Thoracic aorta (tissue), 2 donors: ENCODE measurements at regions not wholly inside any gene's neighbourhood (a gene's known extent, or its start where the extent isn't known, plus 50 kb on each side); places are given as distances from the start of the nearest gene placed in this dataset.
"Not testable (repeated sequence)": the region's sequence is repeated elsewhere in the genome, so short reads cannot be mapped to it uniquely, and the experiment has no call there.

Experiments used
- ATAC-seq: fragments of 150-250 bp; one replicate; pipeline ENCODE4 v1.8.0; 2017; ENCODE audit warnings: low read depth; ENCODE audit not compliant: insufficient number of reproducible peaks, low FRiP score
- DNase-seq: peaks from one replicate; pipeline ENCODE4 v3.0.0-alpha.2; 2020; ENCODE audit warnings: low spot score
- H3K27ac ChIP-seq, 2 donors: fragments of 200-600 bp; sonication (generic); 1 replicate in 1 of 2; 2 replicates in 1 of 2; pipeline ENCODE4 v1.5.1; 2016; ENCODE audit warnings: mild to moderate bottlenecking in 2 of 2, moderate library complexity in 2 of 2
- H3K27me3 ChIP-seq: fragments of 200-600 bp; sonication (generic); replicated peaks from 2 replicates; pipeline ENCODE4 v1.6.0; 2016; ENCODE audit warnings: mild to moderate bottlenecking; ENCODE audit not compliant: insufficient read depth
- H3K36me3 ChIP-seq: fragments of 200-600 bp; sonication (generic); one replicate; pipeline ENCODE4 v1.5.1; 2016
- H3K4me1 ChIP-seq, 2 donors: fragments of 200-600 bp; sonication (generic); 1 replicate in 1 of 2; 2 replicates in 1 of 2; pipeline versions ENCODE4 v1.5.1 to v1.6.0; 2016; ENCODE audit warnings: low read depth in 2 of 2, mild to moderate bottlenecking in 1 of 2; ENCODE audit not compliant: control insufficient read depth in 1 of 2
- H3K4me3 ChIP-seq: fragments of 200-600 bp; sonication (generic); 2 replicates; pipeline ENCODE4 v1.5.1; 2016; ENCODE audit warnings: mild to moderate bottlenecking
- H3K9me3 ChIP-seq: fragments of 200-600 bp; sonication (generic); 2 replicates; pipeline ENCODE4 v1.5.1; 2016
- CTCF ChIP-seq: fragments of 200-600 bp; sonication (generic); IDR thresholded peaks from one replicate; pipeline ENCODE4 v1.5.1; 2019; ENCODE audit warnings: antibody characterized with exemption

GRCh38 chr10:27360581-27361172 is 120.1 kb upstream of the ACBD5 start:
- DNase-seq (peak; percentile 14), ATAC-seq (no peak)
- no peak overlapping the region for H3K27ac ChIP-seq
- H3K4me3 ChIP-seq, result no peak overlapping the region
- H3K9me3 ChIP-seq, result no peaks in the 10 kb centered on the region
- H3K4me1 ChIP-seq, result no peaks in the 10 kb centered on the region
- TF ChIP-seq CTCF, result peak; percentile 30
- no peaks in the 10 kb centered on the region for H3K36me3 ChIP-seq
- no peaks in the 10 kb centered on the region for H3K27me3 ChIP-seq

- no peaks in the 10 kb centered on the region for H3K4me1 ChIP-seq
- DNase-seq, result no peak
- no peak for TF ChIP-seq CTCF
- H3K9me3 ChIP-seq, result no peaks in the 10 kb centered on the region
- H3K27me3 ChIP-seq, result no peaks in the 10 kb centered on the region
- H3K4me3 ChIP-seq, result no peak overlapping the region
- H3K27ac ChIP-seq, result no peak overlapping the region
- ATAC-seq, result no peak
- no peaks in the 10 kb centered on the region for H3K36me3 ChIP-seq
These were observed 119.3 kb upstream of the ACBD5 start for GRCh38 chr10:27359792-27360355.

- Histone ChIP-seq H3K27ac (no peak overlapping the region), H3K36me3 (no peaks in the 10 kb centered on the region), H3K4me1 (peaks cover 0 to 10% of the 10 kb centered on the region in 2 donors), H3K9me3 (no peaks in the 10 kb centered on the region), H3K4me3 (no peak overlapping the region), H3K27me3 (no peaks in the 10 kb centered on the region)
- no peak for ATAC-seq
- no peak for DNase-seq
- no peak for TF ChIP-seq CTCF
These were observed 116.1 kb upstream of the ACBD5 start for GRCh38 chr10:27356738-27357137.

- DNase-seq, result no peak
- Histone ChIP-seq H3K4me3 (no peak overlapping the region), H3K4me1 (peaks cover 0 to 10% of the 10 kb centered on the region in 2 donors), H3K9me3 (no peaks in the 10 kb centered on the region), H3K27ac (no peak overlapping the region), H3K36me3 (no peaks in the 10 kb centered on the region), H3K27me3 (no peaks in the 10 kb centered on the region)
- no peak for ATAC-seq
- no peak for TF ChIP-seq CTCF
These were observed 115.4 kb upstream of the ACBD5 start for GRCh38 chr10:27355918-27356573.

GRCh38 chr10:27354643-27355270 is 114.2 kb upstream of the ACBD5 start:
- ATAC-seq, result not testable (repeated sequence)

GRCh38 chr10:27354100-27354499 is 113.5 kb upstream of the ACBD5 start:
- ATAC-seq, result not testable (repeated sequence)

More at GRCh38 chr10:27354643-27355270, 114.2 kb upstream of the ACBD5 start:
- not testable (repeated sequence) for H3K27me3 ChIP-seq, H3K4me3 ChIP-seq, DNase-seq, H3K9me3 ChIP-seq, H3K36me3 ChIP-seq, H3K27ac ChIP-seq
- peaks cover 0 to 10% of the 10 kb centered on the region in 2 donors for H3K4me1 ChIP-seq

More at GRCh38 chr10:27354100-27354499, 113.5 kb upstream of the ACBD5 start:
- H3K4me3 ChIP-seq, H3K27me3 ChIP-seq, H3K36me3 ChIP-seq, H3K9me3 ChIP-seq, H3K27ac ChIP-seq, DNase-seq: not testable (repeated sequence)
- peaks cover 0 to 10% of the 10 kb centered on the region in 2 donors for H3K4me1 ChIP-seq
